ENCODE measurements at regions not wholly inside any gene's neighbourhood (a gene's known extent, or its start where the extent isn't known, plus 50 kb on each side); places are given as distances from the start of the nearest gene placed in this dataset.
A peak's percentile ranks its signal among the peaks of the same experiment; 100 is the strongest.

- Histone ChIP-seq H3K27ac (ENCODE audit: low read depth in 2 of 2, low read length in 1 of 2) (no peak overlapping the region), H4K20me1 (ENCODE audit: insufficient read depth) (no peaks in the 10 kb centered on the region), H3K9ac (no peak overlapping the region), H2AFZ (ENCODE audit: low read depth) (no peak overlapping the region), H3F3A (replicated peaks; ENCODE audit: insufficient read depth) (no peaks in the 10 kb centered on the region), H3K4me1 (ENCODE audit: control insufficient read depth in 1 of 2, insufficient read depth in 2 of 2, low read depth in 1 of 2, low read length in 1 of 2) (no peaks in the 10 kb centered on the region), H3K4me2 (no peak overlapping the region), H3K79me2 (ENCODE audit: insufficient read depth) (no peaks in the 10 kb centered on the region), H3K9me2 (no peaks in the 10 kb centered on the region), H3K27me3 (ENCODE audit: insufficient read depth) (no peaks in the 10 kb centered on the region), H3K9me3 (no peaks in the 10 kb centered on the region), H3K36me3 (replicated peaks in 1 of 2; ENCODE audit: control insufficient read depth in 1 of 2, insufficient read depth in 2 of 2, low read length in 1 of 2) (no peaks in the 10 kb centered on the region), H3K4me3 (ENCODE audit: low read depth in 2 of 2, low read length in 1 of 2) (no peak overlapping the region)
- TF ChIP-seq EP300 (IDR thresholded peaks at IDR 0.05; ENCODE audit: borderline replicate concordance in 1 of 2, low read depth in 1 of 2, low read length in 1 of 2) (no peak), TEAD4 (IDR thresholded peaks at IDR 0.05; ENCODE audit: borderline replicate concordance, insufficient read depth) (no peak)
- ChIA-PET CTCF (interaction anchor here (0.9 kb wide), 1 partner anchor 299 kb away, joined by 4 read pairs; no protein-coding TSS in a partner anchor), POLR2A (no interaction called here)
- 30% methylated on average over 1 of the region's 1 CpG for WGBS (ENCODE audit: low lambda C conversion rate)
- DNase-seq = no peak
These were observed 175.3 kb upstream of the SESN3 start for GRCh38 chr11:95406271-95406670.

GRCh38 chr11:95404370-95404769 lies 173.4 kb upstream of the SESN3 start:
- 18% methylated on average over 4 of the region's 4 CpGs for WGBS (ENCODE audit: low lambda C conversion rate)
- POLR2A ChIA-PET = no interaction called here
- no peaks in the 10 kb centered on the region for H3K9me3 ChIP-seq
- no peaks in the 10 kb centered on the region for H3K36me3 ChIP-seq (replicated peaks in 1 of 2; ENCODE audit: control insufficient read depth in 1 of 2, insufficient read depth in 2 of 2, low read length in 1 of 2)
- H3K27ac ChIP-seq (ENCODE audit: low read depth in 2 of 2, low read length in 1 of 2) = no peak overlapping the region
- no peaks in the 10 kb centered on the region for H3K27me3 ChIP-seq (ENCODE audit: insufficient read depth)
- no peaks in the 10 kb centered on the region for H3K9me2 ChIP-seq
- no peaks in the 10 kb centered on the region for H3F3A ChIP-seq (replicated peaks; ENCODE audit: insufficient read depth)
- H3K4me1 ChIP-seq (ENCODE audit: control insufficient read depth in 1 of 2, insufficient read depth in 2 of 2, low read depth in 1 of 2, low read length in 1 of 2) = no peaks in the 10 kb centered on the region
- no peak overlapping the region for H3K4me3 ChIP-seq (ENCODE audit: low read depth in 2 of 2, low read length in 1 of 2)
- TF ChIP-seq IRF3 (IDR thresholded peaks at IDR 0.05; ENCODE audit: low read depth, low read length) (no peak), RCOR1 (IDR thresholded peaks at IDR 0.05; ENCODE audit: low read length) (no peak), YY1 (IDR thresholded peaks at IDR 0.05; ENCODE audit: low read depth) (no peak), ZBTB33 (IDR thresholded peaks at IDR 0.05; ENCODE audit: borderline replicate concordance, low read depth) (no peak)
- CTCF ChIA-PET = no interaction called here
- no peak for DNase-seq
- no peaks in the 10 kb centered on the region for H3K79me2 ChIP-seq (ENCODE audit: insufficient read depth)
- H2AFZ ChIP-seq (ENCODE audit: low read depth) = no peak overlapping the region
- no peaks in the 10 kb centered on the region for H4K20me1 ChIP-seq (ENCODE audit: insufficient read depth)
- no peak overlapping the region for H3K9ac ChIP-seq
- H3K4me2 ChIP-seq = no peak overlapping the region

GRCh38 chr11:95398437-95399112 lies 167.6 kb upstream of the SESN3 start:
- Histone ChIP-seq H3K36me3 (replicated peaks in 1 of 2; ENCODE audit: control insufficient read depth in 1 of 2, insufficient read depth in 2 of 2, low read length in 1 of 2) (no peaks in the 10 kb centered on the region), H3K4me1 (ENCODE audit: control insufficient read depth in 1 of 2, insufficient read depth in 2 of 2, low read depth in 1 of 2, low read length in 1 of 2) (peaks cover 0 to 10% of the 10 kb centered on the region in 2 experiments; a peak in 2 of 4 replicates), H4K20me1 (ENCODE audit: insufficient read depth) (no peaks in the 10 kb centered on the region), H3K27ac (ENCODE audit: low read depth in 2 of 2, low read length in 1 of 2) (peak overlapping the region in 1 of 2 experiments; percentile 70; a peak in 2 of 4 replicates), H3K79me2 (ENCODE audit: insufficient read depth) (no peaks in the 10 kb centered on the region), H2AFZ (ENCODE audit: low read depth) (no peak overlapping the region), H3K9ac (no peak overlapping the region), H3F3A (replicated peaks; ENCODE audit: insufficient read depth) (no peaks in the 10 kb centered on the region), H3K9me3 (no peaks in the 10 kb centered on the region), H3K4me3 (ENCODE audit: low read depth in 2 of 2, low read length in 1 of 2) (no peak overlapping the region), H3K9me2 (no peaks in the 10 kb centered on the region), H3K4me2 (no peak overlapping the region), H3K27me3 (ENCODE audit: insufficient read depth) (no peaks in the 10 kb centered on the region)
- POLR2A ChIA-PET = no interaction called here
- 10% methylated on average over 3 of the region's 3 CpGs for WGBS (ENCODE audit: low lambda C conversion rate)
- DNase-seq = peak; percentile 51
- CTCF ChIA-PET = interaction anchor here (0.6 to 1.5 kb wide), 5 partner anchors 244 to 855 kb away, joined by 3 to 4 read pairs (median 4); no protein-coding TSS in a partner anchor
- TF ChIP-seq GATA2 (CRISPR knock-in tag; IDR thresholded peaks at IDR 0.05) (peak; percentile 86), TCF12 (IDR thresholded peaks at IDR 0.05) (peak; percentile 70), USF1 (IDR thresholded peaks at IDR 0.05; ENCODE audit: borderline replicate concordance, low read depth) (no peak), ZBTB33 (IDR thresholded peaks at IDR 0.05; ENCODE audit: borderline replicate concordance, low read depth) (no peak), SIN3A (IDR thresholded peaks at IDR 0.05; ENCODE audit: borderline replicate concordance, low read depth, low read length) (no peak), ELF1 (IDR thresholded peaks at IDR 0.05) (no peak), RAD21 (IDR thresholded peaks at IDR 0.05; ENCODE audit: low read length) (peak; percentile 18; the same call in 1 of the 2 replicates), MXI1 (IDR thresholded peaks at IDR 0.05; ENCODE audit: low read depth, low read length) (no peak), SMC3 (IDR thresholded peaks at IDR 0.05; ENCODE audit: low read depth, low read length) (no peak), FOXJ3 (CRISPR knock-in tag; IDR thresholded peaks at IDR 0.05) (no peak), POLR2AphosphoS5 (IDR thresholded peaks at IDR 0.05; ENCODE audit: low read depth, low read length) (no peak)
